BJ (cell line): ENCODE measurements at regions not wholly inside any gene's neighbourhood (a gene's known extent, or its start where the extent isn't known, plus 50 kb on each side); places are given as distances from the start of the nearest gene placed in this dataset.

ENCODE experiments used
- CTCF ChIA-PET: fragments of 350-600 bp; formaldehyde crosslinking; extraction: SDS; loops from one replicate; lab custom pipeline; 2021; ENCODE audit warnings: antibody characterized with exemption, inconsistent platforms; lab: Yijun Ruan, JAX
- POLR2A ChIA-PET: fragments of 300-600 bp; sonication (Branson Sonifier 250); formaldehyde crosslinking; extraction: SDS; loops from one replicate; lab custom pipeline; 2021; ENCODE audit warnings: antibody characterized with exemption; lab: Charles Lee
- DNase-seq: peaks from one replicate; pipeline ENCODE4 v3.0.0-alpha.2; 2011; ENCODE audit warnings: low read depth
- H3K27me3 ChIP-seq: 2 replicates; pipeline ENCODE4 v1.6.0; 2011; ENCODE audit warnings: low read length; ENCODE audit not compliant: control insufficient read depth, insufficient read depth
- H3K36me3 ChIP-seq: 2 replicates; pipeline ENCODE4 v1.5.1; 2011; ENCODE audit warnings: low read length; ENCODE audit not compliant: control insufficient read depth, insufficient read depth
- H3K4me3 ChIP-seq: 2 replicates; pipeline ENCODE4 v1.5.1; 2011; ENCODE audit warnings: low read depth, mild to moderate bottlenecking, control low read depth, low read length
- TF ChIP-seq, protein P1 (sequence below): IDR thresholded peaks from 2 replicates; pipeline ENCODE4 v1.5.1; 2011; ENCODE audit warnings: low read depth, mild to moderate bottlenecking, control low read depth, inconsistent platforms, low read length, moderate library complexity; ENCODE audit not compliant: insufficient read depth

DNA sequence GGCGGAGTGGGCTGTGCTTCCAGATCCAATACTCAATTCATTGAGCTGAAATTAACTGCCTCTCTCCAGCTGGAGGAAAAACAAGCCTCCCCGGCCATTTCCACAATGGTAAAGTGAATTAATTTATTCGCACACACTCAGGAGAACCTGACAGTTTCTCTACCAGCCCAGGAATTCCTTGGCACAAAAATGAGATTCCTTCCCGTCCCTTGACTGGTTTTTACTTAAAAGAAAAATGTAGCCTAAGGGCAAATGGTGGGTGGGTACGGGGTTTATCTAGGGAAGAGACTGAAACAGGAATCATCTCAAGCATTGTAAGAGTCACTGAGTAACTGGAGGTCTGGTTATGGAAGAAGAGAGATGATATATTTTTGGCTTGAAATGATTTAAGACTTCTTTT, 102.7 kb downstream of the VCX3A start:
- Histone ChIP-seq H3K4me3 (no peak overlapping the region), H3K36me3 (no peaks in the 10 kb centered on the region), H3K27me3 (no peaks in the 10 kb centered on the region)
- TF ChIP-seq, protein P1, sequence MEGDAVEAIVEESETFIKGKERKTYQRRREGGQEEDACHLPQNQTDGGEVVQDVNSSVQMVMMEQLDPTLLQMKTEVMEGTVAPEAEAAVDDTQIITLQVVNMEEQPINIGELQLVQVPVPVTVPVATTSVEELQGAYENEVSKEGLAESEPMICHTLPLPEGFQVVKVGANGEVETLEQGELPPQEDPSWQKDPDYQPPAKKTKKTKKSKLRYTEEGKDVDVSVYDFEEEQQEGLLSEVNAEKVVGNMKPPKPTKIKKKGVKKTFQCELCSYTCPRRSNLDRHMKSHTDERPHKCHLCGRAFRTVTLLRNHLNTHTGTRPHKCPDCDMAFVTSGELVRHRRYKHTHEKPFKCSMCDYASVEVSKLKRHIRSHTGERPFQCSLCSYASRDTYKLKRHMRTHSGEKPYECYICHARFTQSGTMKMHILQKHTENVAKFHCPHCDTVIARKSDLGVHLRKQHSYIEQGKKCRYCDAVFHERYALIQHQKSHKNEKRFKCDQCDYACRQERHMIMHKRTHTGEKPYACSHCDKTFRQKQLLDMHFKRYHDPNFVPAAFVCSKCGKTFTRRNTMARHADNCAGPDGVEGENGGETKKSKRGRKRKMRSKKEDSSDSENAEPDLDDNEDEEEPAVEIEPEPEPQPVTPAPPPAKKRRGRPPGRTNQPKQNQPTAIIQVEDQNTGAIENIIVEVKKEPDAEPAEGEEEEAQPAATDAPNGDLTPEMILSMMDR = no peak
- ChIA-PET CTCF (no interaction called here), POLR2A (no interaction called here)
- DNase-seq = no peak

DNA sequence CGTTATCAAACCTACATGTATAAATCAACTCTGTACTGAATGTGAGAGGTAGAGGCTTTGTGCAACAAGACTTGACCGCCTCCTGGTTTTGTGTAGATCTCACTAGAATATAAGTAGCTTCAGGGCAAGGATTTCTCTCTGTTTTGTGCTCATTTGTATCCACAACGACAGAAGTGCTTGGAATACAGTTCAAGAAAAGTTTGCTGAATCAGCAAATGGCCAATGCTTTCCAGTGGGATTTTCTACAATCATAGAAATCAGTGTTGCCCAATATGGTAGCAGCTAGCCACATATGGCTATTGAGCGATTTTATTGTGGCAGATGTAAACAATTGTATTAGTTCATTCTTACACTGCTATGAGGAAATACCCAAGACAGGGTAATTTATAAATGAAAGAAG, 127.4 kb downstream of the VCX3A start:
- Histone ChIP-seq H3K36me3 (no peaks in the 10 kb centered on the region), H3K4me3 (no peak overlapping the region), H3K27me3 (no peaks in the 10 kb centered on the region)
- TF ChIP-seq, protein P1 = no peak
- ChIA-PET CTCF (no interaction called here), POLR2A (no interaction called here)
- DNase-seq = no peak

DNA sequence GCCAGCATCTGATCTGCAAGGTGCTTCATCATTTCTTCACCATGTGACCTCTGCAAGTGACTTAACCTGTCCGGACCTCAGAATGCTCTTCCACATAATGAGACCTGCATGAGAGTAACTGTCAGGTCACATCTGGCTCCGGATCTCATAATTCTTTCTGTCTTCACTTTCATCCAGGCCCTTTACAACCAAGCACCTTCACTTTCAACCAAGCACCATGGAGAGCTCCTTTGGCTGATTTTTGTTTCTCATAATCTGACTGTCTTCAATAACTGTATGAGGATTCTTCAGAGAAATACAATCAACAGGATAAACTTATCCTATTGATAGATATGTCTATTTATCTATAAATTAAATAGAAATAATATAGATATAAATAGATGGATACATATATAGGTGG, 148.1 kb downstream of the VCX3A start:
- H3K27me3 ChIP-seq = no peaks in the 10 kb centered on the region
- no peak overlapping the region for H3K4me3 ChIP-seq
- TF ChIP-seq, protein P1 = no peak
- no peaks in the 10 kb centered on the region for H3K36me3 ChIP-seq
- no peak for DNase-seq
- CTCF ChIA-PET = no interaction called here
- POLR2A ChIA-PET = no interaction called here

DNA sequence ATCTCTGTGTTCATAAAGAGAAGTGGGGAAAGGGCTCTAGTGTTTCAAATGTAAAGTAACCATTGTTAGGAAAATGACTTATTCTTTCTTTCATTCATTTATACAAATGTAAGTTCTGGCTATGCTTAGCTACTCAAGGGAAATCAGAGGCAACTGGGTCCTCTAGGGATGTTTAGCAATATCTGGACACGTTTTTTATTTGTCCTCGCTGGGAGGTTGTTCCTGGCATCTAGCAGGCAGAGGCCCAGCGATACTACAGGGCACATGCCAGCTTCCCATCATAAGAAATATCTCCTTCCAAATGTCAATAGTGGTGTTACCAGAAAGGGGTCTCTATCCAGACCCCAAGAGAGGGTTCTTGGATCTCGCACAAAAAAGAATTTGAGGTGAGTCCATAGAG, 150.0 kb downstream of the VCX3A start:
- POLR2A ChIA-PET = no interaction called here
- no peak overlapping the region for H3K4me3 ChIP-seq
- CTCF ChIA-PET = no interaction called here
- H3K27me3 ChIP-seq = no peaks in the 10 kb centered on the region
- no peaks in the 10 kb centered on the region for H3K36me3 ChIP-seq
- TF ChIP-seq, protein P1 = no peak
- no peak for DNase-seq

DNA sequence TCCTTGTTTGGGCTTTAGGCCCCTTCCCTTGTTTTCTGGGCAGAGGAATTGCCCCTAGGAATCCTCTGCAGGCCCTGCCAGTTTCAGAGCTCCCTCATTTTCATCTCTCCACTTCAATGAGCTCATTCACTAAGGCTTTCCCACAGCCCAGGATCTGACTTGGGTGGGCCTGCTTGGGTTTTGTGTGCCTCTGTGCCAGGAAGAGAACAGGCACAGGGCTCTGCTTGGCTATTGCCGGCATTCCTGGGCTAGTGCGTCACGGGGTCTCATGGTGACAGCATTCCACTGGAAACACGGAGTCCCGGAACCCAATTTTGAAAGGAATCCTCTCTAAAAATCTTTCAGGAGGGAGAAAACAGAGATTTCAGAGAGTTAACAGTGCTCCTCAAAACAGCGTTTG, 150.5 kb downstream of the VCX3A start:
- H3K27me3 ChIP-seq = no peaks in the 10 kb centered on the region
- POLR2A ChIA-PET = interaction anchor here (0.7 kb wide), 1 partner anchor 11 kb away, joined by 3 read pairs; no protein-coding TSS in a partner anchor

More for the DNA sequence above, 150.5 kb downstream of the VCX3A start:
- Histone ChIP-seq H3K36me3 (no peaks in the 10 kb centered on the region), H3K4me3 (no peak overlapping the region)
- no peak for DNase-seq
- CTCF ChIA-PET = no interaction called here
- TF ChIP-seq, protein P1 = no peak
